Thoracic aorta (tissue), 2 donors: ENCODE measurements at regions not wholly inside any gene's neighbourhood (a gene's known extent, or its start where the extent isn't known, plus 50 kb on each side); places are given as distances from the start of the nearest gene placed in this dataset.

ENCODE experiments used
- ATAC-seq: fragments of 150-250 bp; one replicate; pipeline ENCODE4 v1.8.0; 2017; ENCODE audit warnings: low read depth; ENCODE audit not compliant: insufficient number of reproducible peaks, low FRiP score
- DNase-seq: peaks from one replicate; pipeline ENCODE4 v3.0.0-alpha.2; 2020; ENCODE audit warnings: low spot score
- H3K27ac ChIP-seq, 2 donors: fragments of 200-600 bp; sonication (generic); 1 replicate in 1 of 2; 2 replicates in 1 of 2; pipeline ENCODE4 v1.5.1; 2016; ENCODE audit warnings: mild to moderate bottlenecking in 2 of 2, moderate library complexity in 2 of 2
- H3K27me3 ChIP-seq: fragments of 200-600 bp; sonication (generic); replicated peaks from 2 replicates; pipeline ENCODE4 v1.6.0; 2016; ENCODE audit warnings: mild to moderate bottlenecking; ENCODE audit not compliant: insufficient read depth
- H3K36me3 ChIP-seq: fragments of 200-600 bp; sonication (generic); one replicate; pipeline ENCODE4 v1.5.1; 2016
- H3K4me1 ChIP-seq, 2 donors: fragments of 200-600 bp; sonication (generic); 1 replicate in 1 of 2; 2 replicates in 1 of 2; pipeline versions ENCODE4 v1.5.1 to v1.6.0; 2016; ENCODE audit warnings: low read depth in 2 of 2, mild to moderate bottlenecking in 1 of 2; ENCODE audit not compliant: control insufficient read depth in 1 of 2
- H3K4me3 ChIP-seq: fragments of 200-600 bp; sonication (generic); 2 replicates; pipeline ENCODE4 v1.5.1; 2016; ENCODE audit warnings: mild to moderate bottlenecking
- H3K9me3 ChIP-seq: fragments of 200-600 bp; sonication (generic); 2 replicates; pipeline ENCODE4 v1.5.1; 2016
- CTCF ChIP-seq: fragments of 200-600 bp; sonication (generic); IDR thresholded peaks from one replicate; pipeline ENCODE4 v1.5.1; 2019; ENCODE audit warnings: antibody characterized with exemption

DNA sequence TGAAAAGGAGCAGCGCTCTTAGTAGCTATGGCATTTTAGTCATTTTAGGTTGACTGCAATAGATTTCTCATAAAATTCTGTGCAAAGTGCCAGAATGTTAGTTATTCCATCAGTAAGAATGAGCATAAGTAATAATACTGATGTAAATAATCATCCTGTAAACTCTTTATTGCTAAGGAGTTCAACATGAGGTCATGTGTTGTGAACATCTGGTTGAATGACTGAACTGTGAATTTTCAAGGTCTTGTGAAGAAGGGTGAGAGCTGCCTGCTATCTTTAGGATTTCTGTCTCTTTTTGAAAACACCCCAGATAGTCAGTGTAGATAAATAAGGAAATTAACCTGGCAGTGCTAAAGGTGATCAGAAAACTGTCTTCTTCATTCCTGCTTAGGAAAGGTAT, 333.4 kb upstream of the TBC1D5 start:
- Histone ChIP-seq H3K4me3 (no peak overlapping the region), H3K9me3 (no peaks in the 10 kb centered on the region), H3K27me3 (no peaks in the 10 kb centered on the region), H3K27ac (no peak overlapping the region), H3K4me1 (no peaks in the 10 kb centered on the region), H3K36me3 (no peaks in the 10 kb centered on the region)
- DNase-seq (no peak), ATAC-seq (no peak)
- TF ChIP-seq CTCF = no peak

DNA sequence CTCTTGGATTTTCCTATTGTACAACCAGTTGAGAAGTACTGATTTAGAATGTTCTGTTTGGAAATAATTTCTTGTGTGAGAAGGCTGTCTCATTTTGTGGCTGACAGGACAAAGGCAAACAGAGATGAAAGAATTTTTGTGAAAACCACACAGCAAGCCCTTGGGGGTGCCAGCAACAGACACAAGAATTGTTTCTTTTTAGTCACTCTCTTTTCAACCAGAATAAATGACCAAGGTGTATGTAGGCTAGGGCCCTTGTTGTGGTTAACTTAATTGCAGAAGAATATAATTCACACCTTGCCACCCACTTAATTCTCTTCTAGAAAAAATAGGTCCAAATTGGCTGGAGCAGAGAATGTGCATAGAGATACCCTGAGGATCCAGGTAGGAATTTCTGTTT, 329.4 kb upstream of the TBC1D5 start:
- Histone ChIP-seq H3K9me3 (no peaks in the 10 kb centered on the region), H3K27me3 (no peaks in the 10 kb centered on the region), H3K36me3 (no peaks in the 10 kb centered on the region), H3K4me3 (no peak overlapping the region), H3K27ac (no peak overlapping the region), H3K4me1 (no peaks in the 10 kb centered on the region)
- no peak for TF ChIP-seq CTCF
- DNase-seq = no peak
- ATAC-seq = no peak

DNA sequence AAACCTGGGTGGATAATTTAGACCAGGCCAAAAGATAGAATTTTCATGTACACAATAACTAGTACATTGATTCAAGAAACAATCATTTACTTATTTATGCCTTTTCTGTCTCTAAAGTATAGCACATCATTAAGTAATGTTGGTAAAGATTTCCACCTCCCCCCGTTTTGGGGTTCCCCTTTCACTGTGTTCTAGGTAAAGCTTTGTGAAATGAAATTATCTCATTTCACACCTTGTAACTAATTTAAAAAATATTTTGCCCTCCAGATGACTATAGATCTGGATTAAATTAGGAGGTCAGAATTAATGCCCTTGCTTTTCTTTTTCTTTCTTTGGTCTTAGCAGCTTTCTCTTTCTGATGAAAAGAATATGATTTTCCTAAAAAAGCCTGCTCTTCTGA, 328.5 kb upstream of the TBC1D5 start:
- Histone ChIP-seq H3K4me3 (no peak overlapping the region), H3K36me3 (no peaks in the 10 kb centered on the region), H3K4me1 (no peaks in the 10 kb centered on the region), H3K27ac (no peak overlapping the region), H3K9me3 (no peaks in the 10 kb centered on the region), H3K27me3 (no peaks in the 10 kb centered on the region)
- TF ChIP-seq CTCF = no peak
- DNase-seq (no peak), ATAC-seq (no peak)

DNA sequence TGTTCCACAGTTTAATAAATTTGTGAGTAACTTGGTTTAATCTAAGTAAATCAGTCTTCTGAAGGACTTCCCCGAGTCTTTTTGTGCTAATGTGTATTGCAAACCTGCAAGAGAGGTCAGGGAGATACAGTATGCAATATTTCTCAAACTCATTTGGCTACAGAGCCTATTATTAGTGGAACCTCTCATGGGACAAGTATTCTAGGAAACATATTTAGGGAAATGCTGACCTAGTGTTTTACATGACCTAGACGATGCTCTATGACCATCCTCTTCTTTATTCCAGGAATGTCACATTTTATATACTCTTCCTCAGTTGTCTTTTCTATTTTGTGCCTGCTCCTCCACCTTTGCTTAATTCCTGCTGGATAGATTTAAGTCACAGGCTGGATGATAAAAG, 327.8 kb upstream of the TBC1D5 start:
- ATAC-seq = no peak
- no peak for TF ChIP-seq CTCF

DNA sequence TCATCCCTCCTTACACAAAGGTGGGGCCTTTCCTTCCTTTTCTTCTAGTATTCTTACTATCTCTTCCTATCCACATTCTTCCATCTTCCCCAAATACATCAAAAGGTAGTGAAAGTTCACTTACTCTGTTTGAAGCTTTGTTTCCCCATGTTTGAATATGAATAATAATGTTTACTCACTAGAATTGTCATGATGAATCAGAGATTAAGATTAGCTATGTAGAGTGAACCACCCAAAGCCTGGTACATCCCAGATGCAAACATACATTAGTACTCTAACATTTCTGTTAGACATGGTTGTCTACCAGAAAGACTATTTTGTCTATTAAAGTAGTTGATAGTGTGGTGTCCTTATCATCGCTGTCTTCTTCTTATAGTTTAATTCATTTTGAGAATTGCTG, 327.1 kb upstream of the TBC1D5 start:
- DNase-seq = no peak
- no peaks in the 10 kb centered on the region for H3K27me3 ChIP-seq
- H3K4me3 ChIP-seq = no peak overlapping the region
- H3K36me3 ChIP-seq = no peaks in the 10 kb centered on the region
- no peak for ATAC-seq
- H3K4me1 ChIP-seq = no peaks in the 10 kb centered on the region
- H3K27ac ChIP-seq = no peak overlapping the region
- no peaks in the 10 kb centered on the region for H3K9me3 ChIP-seq
- no peak for TF ChIP-seq CTCF

More for the DNA sequence above, 327.8 kb upstream of the TBC1D5 start:
- no peak overlapping the region for H3K4me3 ChIP-seq
- H3K27me3 ChIP-seq = no peaks in the 10 kb centered on the region
- DNase-seq = no peak
- H3K27ac ChIP-seq = no peak overlapping the region
- no peaks in the 10 kb centered on the region for H3K9me3 ChIP-seq
- no peaks in the 10 kb centered on the region for H3K36me3 ChIP-seq
- no peaks in the 10 kb centered on the region for H3K4me1 ChIP-seq
